ENCODE measurements at regions not wholly inside any gene's neighbourhood (a gene's known extent, or its start where the extent isn't known, plus 50 kb on each side); places are given as distances from the start of the nearest gene placed in this dataset.

DNA sequence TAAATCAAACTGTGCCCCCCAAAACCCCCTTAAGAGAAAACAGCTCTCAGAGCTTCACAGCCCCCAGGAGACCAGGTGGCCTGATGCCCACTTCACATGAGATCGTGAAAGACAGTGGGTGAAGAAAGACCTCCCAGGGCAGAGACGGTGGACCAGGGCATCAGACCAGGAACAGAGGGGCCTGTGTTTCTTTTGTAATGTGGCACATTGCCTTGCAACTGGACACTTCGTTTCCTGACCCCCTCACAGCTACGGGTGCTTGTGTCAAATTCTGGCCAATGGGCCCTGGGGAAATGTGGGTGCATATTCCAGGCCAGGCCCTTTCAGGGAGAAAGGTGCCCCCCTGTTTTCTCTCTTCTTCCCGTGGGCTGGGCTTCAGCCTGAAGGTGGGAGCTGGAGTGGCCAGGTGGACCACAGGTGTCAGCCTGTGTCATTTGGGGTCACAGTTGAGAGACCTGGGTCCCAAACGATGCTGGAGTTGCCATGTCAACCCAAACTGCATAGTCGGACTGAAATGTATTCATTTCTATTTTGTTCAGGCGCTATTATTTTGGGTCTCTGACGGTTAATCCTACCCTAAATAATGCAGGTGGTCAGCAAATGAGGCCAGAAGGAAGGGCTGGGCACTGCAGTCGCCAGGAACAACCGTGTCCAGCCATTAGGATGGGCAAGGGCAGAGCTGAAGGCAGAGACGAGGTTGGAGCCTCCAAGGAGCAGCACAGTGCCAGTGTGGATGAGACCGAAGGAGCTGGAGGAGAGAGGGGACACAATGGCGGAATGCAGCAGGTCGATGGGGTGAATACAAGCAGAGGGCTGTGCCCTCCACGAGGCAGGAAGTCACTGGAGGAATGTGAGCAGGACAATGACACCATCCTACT, 338.2 kb downstream of the EIPR1 start:
- no peaks in the 10 kb centered on the region for H3K36me3 ChIP-seq
- H3K27ac ChIP-seq = no peak overlapping the region
- TF ChIP-seq, protein P1, sequence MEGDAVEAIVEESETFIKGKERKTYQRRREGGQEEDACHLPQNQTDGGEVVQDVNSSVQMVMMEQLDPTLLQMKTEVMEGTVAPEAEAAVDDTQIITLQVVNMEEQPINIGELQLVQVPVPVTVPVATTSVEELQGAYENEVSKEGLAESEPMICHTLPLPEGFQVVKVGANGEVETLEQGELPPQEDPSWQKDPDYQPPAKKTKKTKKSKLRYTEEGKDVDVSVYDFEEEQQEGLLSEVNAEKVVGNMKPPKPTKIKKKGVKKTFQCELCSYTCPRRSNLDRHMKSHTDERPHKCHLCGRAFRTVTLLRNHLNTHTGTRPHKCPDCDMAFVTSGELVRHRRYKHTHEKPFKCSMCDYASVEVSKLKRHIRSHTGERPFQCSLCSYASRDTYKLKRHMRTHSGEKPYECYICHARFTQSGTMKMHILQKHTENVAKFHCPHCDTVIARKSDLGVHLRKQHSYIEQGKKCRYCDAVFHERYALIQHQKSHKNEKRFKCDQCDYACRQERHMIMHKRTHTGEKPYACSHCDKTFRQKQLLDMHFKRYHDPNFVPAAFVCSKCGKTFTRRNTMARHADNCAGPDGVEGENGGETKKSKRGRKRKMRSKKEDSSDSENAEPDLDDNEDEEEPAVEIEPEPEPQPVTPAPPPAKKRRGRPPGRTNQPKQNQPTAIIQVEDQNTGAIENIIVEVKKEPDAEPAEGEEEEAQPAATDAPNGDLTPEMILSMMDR (IDR thresholded peaks at IDR 0.05 in 8 of 11, conservative IDR thresholded peaks at IDR 0.05 in 3 of 11) = no peak
- TF ChIP-seq POLR2AphosphoS5 (IDR thresholded peaks at IDR 0.05) = no peak
- no peak for TF ChIP-seq POLR2A (IDR thresholded peaks at IDR 0.05)
- H3K9me3 ChIP-seq = no peaks in the 10 kb centered on the region
- no peaks in the 10 kb centered on the region for H3K27me3 ChIP-seq (replicated peaks in 1 of 7)
- intact Hi-C loops (cut with DNase I; ENCODE audit: low total_unique reads) = no loop called here
- WGBS, 5 donors = 82 to 90% (median 86%) methylated on average over 16 of the region's 16 CpGs
- no peak for DNase-seq
- H3K4me3 ChIP-seq = no peak overlapping the region
- peaks cover 0 to 5% (median 0%) of the 10 kb centered on the region in 6 donors for H3K4me1 ChIP-seq

DNA sequence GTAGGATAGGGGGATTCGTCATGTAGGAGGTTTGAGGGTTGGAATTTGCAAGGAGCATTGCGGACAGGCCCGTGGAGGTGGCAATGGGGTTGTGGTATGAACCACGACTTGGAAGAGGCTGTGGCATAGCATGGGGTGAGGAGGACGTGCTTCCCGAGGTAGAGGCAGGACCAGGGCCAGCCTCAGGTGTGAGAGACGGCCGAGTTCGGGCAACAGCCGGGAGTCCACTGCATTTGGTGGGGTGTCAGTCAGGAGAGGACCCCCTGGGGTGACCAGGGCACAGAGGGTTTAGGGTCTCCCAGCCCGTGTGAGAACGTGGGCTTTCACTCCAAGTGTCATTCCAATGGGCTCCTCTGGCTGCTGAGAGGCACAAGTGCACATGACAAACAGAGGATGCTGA, 339.0 kb downstream of the EIPR1 start:
- H3K27me3 ChIP-seq (replicated peaks in 1 of 7) = no peaks in the 10 kb centered on the region
- peaks cover 0 to 5% (median 0%) of the 10 kb centered on the region in 6 donors for H3K4me1 ChIP-seq
- whole genome bisulfite sequencing, 5 donors = 78 to 93% (median 85%) methylated on average over 10 to 12 of the region's 12 CpGs
- intact Hi-C loops (cut with DNase I; ENCODE audit: low total_unique reads) = no loop called here
- H3K27ac ChIP-seq = no peak overlapping the region
- DNase-seq = no peak
- no peaks in the 10 kb centered on the region for H3K36me3 ChIP-seq
- TF ChIP-seq, protein P1 (IDR thresholded peaks at IDR 0.05 in 8 of 11, conservative IDR thresholded peaks at IDR 0.05 in 3 of 11) = no peak
- TF ChIP-seq POLR2A (IDR thresholded peaks at IDR 0.05) = no peak
- no peak for TF ChIP-seq POLR2AphosphoS5 (IDR thresholded peaks at IDR 0.05)
- no peaks in the 10 kb centered on the region for H3K9me3 ChIP-seq
- H3K4me3 ChIP-seq = no peak overlapping the region

DNA sequence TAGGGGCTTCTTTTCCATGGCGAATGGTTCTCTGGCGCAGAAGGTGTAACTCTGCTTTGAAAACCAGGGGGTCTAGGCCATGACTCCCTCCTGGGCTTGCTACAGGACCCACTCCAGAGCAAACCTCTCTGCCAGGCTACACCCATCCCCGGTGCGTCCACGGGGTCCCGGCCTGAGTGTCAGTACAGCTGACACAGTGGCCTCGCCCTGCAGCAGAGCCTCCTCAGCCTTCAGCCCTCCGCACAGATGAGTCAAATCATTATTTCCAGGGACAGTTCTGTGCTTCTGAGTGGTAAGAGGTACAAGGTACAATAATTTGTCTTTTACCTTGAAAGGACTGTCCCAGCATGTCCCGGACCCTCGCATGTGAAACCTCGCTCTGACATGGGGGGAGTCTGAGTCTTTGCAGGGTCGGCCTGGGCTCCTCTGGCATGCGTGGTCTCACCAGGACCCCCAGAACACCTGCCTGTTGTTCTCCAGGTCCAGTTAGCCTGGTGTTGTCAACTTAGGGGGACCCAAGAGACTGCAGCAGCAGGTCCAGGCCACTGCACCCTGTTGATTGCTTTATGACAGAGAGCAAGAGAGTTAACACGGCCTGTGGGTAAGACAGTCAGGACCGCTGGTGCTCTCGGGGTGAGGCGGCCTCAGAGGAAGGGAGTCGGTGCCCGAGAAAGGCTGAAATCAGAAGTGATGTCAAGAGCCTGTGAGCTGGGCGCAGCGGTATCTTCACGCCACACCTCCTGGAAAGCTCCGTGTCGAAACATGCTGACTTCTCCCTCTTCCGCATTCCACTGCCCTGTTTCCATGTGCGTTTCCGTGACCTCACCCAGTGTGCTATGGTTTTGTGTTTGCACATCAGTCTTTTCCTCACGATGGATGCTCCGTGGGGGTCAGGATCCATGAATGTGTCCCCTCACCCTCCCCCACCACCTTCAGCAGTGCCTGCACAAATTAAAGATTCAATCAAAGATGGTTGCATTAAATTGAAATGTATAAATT, 340.1 kb downstream of the EIPR1 start:
- no peak overlapping the region for H3K4me3 ChIP-seq
- intact Hi-C loops (cut with DNase I; ENCODE audit: low total_unique reads) = no loop called here
- no peaks in the 10 kb centered on the region for H3K4me1 ChIP-seq
- H3K27me3 ChIP-seq (replicated peaks in 1 of 7) = no peaks in the 10 kb centered on the region
- no peaks in the 10 kb centered on the region for H3K36me3 ChIP-seq
- H3K9me3 ChIP-seq = peaks cover 0 to 1% (median 0%) of the 10 kb centered on the region in 8 donors
- TF ChIP-seq POLR2AphosphoS5 (IDR thresholded peaks at IDR 0.05) (no peak), POLR2A (IDR thresholded peaks at IDR 0.05) (no peak)
- TF ChIP-seq, protein P1 (IDR thresholded peaks at IDR 0.05 in 8 of 11, conservative IDR thresholded peaks at IDR 0.05 in 3 of 11) = no peak
- DNase-seq = no peak
- H3K27ac ChIP-seq = no peak overlapping the region
- WGBS, 5 donors = 90 to 96% (median 91%) methylated on average over 28 to 29 of the region's 29 CpGs

Measured in spleen (tissue), 11 donors.